GM12874 (cell line): ENCODE measurements at regions not wholly inside any gene's neighbourhood (a gene's known extent, or its start where the extent isn't known, plus 50 kb on each side); places are given as distances from the start of the nearest gene placed in this dataset.

Experiments
- TF ChIP-seq, protein P1 (sequence below): IDR thresholded peaks from 2 replicates; pipeline ENCODE4 v1.5.1; 2011; ENCODE audit warnings: low read depth, mild to moderate bottlenecking, control low read depth, low read length, moderate library complexity; ENCODE audit not compliant: insufficient read depth

GRCh38 chr12:48286665-48287064 lies 64.1 kb downstream of the ZNF641 start:
- TF ChIP-seq, protein P1, sequence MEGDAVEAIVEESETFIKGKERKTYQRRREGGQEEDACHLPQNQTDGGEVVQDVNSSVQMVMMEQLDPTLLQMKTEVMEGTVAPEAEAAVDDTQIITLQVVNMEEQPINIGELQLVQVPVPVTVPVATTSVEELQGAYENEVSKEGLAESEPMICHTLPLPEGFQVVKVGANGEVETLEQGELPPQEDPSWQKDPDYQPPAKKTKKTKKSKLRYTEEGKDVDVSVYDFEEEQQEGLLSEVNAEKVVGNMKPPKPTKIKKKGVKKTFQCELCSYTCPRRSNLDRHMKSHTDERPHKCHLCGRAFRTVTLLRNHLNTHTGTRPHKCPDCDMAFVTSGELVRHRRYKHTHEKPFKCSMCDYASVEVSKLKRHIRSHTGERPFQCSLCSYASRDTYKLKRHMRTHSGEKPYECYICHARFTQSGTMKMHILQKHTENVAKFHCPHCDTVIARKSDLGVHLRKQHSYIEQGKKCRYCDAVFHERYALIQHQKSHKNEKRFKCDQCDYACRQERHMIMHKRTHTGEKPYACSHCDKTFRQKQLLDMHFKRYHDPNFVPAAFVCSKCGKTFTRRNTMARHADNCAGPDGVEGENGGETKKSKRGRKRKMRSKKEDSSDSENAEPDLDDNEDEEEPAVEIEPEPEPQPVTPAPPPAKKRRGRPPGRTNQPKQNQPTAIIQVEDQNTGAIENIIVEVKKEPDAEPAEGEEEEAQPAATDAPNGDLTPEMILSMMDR: peak; percentile 53

DNA sequence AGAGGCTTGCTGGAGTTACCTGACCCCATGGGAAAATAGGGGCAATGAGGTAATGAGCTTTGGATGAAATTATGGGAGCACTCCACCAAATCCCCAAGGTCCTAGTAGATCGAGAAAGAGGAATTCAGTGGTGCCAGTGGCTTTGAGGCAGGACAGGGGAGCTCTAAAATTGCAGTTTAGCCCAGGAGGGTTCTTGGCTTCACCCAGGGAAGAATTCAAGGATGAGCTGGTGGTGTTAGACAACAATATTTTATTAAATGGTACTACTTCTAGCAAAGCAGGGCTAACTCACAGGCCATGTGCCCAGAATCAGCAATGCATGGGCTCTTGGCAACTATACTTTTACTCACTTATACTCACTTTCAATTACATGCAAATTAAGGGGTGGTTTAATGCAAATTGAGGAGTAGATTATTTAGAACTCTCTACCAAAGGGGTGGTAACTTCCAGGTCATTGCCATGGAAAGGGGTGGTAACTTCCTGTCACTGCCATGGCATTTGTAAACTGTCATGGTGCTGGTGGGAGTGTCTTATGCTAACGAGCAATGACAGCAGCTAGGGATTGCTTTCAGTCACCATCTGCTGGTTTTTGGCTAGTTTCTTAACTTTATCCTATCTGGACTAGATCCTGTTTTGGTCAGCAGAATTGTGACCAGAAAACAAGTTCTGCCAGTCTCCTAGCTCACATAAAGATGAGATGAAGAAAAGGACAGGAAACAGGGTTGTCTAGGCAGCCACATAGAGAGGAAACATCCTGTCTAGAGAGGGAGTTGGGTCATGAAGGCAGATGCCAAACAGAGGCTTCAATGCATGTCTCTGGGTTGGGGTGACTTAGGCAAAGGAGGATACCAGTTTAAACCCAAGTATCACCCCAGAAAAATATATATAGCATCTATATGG lies 64.7 kb downstream of the ZNF641 start:
- TF ChIP-seq, protein P1: no peak

DNA sequence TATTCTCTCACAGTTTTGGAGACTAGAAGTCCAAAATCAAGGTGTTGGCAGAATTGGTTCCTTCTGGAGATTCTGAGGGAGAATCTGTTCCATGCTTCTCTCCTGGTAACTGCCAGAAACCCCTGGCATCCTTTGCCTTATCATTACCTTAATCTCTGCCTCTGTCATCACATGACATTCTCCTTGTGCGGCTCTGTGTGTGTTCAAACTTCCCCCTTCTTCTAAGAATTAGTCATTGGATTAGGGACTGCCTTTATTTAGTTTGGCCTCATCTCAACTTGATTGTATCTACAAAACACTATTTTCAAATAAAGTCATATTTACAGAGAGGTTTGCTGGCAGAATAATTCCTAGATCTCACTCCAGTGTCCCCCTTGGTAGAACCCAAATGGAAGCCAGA lies 68.9 kb downstream of the ZNF641 start:
- TF ChIP-seq, protein P1: no peak

- TF ChIP-seq, protein P1: no peak
These were observed 70.1 kb downstream of the ZNF641 start for GRCh38 chr12:48280572-48280971.

DNA sequence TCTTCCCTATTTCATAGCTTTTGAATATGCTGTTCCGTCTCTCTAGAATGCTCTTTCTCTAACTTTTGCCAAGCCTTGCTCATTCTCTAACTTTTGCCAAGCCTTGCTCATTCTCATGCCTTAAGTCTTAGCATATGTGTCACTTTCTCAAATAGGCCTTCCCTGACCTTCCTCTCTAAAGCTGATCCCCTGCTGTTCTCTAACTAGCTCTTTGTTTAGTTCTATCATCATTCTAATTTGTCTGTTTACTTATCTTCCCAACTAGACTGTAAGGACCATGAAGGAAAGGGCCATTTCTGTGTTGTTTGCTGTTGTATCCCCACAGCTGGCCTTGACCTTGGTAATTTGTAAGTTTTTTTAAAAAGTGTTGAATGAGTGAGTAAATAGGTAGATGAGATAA lies 71.1 kb downstream of the ZNF641 start:
- TF ChIP-seq, protein P1: no peak

GRCh38 chr12:48279101-48279500 lies 71.6 kb downstream of the ZNF641 start:
- TF ChIP-seq, protein P1: no peak

DNA sequence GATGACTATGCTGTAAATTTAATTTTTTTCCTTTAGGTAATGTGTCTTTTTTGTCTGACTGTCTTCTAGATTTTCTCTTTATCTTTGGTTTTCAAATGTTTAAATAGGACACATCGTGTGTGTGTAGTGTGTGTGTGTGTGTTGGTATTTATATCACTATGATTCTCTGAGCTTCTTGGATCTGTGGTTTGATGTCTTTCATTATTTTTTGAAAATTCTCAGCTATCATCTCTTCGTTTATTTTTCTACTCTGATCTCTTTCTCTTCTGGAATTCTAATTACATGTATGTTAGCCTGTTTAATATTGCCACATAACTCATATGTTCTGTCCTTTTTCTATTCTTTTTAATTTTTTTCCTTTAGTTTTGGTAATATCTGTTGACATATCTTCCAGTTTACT lies 73.5 kb upstream of the OR10AD1 start:
- TF ChIP-seq, protein P1: no peak
